ENCODE measurements at regions not wholly inside any gene's neighbourhood (a gene's known extent, or its start where the extent isn't known, plus 50 kb on each side); places are given as distances from the start of the nearest gene placed in this dataset.

DNA sequence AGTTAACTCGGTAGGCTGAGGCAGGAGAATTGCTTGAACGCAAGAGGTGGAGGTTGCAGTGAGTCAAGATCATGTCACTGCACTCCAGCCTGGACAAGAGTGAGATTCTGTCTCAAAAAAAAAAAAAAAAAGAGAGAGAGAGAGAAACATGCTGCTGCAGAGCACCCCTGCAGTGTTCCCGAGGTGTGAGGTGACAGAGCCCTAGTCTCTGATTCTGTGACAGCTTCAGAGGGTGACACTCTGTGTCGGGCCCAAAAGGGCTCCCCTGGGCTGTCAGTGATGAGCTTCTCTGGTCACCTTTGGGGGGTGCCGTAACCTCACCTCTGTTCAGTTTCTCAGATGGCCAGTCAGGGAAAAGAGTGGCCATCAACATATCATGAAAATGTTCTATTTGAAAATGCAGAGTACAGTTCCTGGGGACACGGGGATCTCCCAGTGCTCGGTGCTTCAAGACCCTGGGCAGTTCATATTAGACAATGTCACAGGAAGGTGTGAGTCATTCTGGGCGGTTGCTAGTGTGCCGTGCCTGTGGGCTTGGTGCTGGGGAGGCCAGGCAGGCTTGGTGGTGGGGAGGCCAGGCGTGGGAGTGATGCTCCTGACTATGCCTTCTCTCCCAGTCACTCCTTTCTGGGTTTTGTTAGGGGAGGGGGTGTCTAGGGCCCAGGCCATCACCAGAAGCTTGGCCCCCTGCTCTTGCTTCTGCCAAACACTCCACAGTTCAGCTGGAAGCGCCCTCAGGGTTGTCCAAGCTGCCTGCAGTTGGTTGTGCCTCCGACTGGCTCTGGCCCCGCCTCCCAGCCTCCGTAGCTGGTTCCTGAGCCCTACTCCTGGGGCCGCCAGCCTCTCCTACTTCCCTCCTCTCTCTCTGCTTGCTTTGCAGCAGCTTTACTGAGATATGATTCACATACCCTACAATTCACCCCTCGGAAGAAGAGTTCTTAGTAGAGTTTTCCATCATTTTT lies 52.5 kb upstream of the CLDN5 start:
- peak; percentile 58 for DNase-seq
- Mint-ChIP-seq H3K4me3 (no peak overlapping the region), H3K9me3 (no peaks in the 10 kb centered on the region; a peak in 1 of 5 replicates), H3K4me1 (peaks cover 18 to 24% of the 10 kb centered on the region in 2 experiments), H3K27me3 (ENCODE audit: low read depth) (peaks cover 10% of the 10 kb centered on the region), H3K36me3 (ENCODE audit: insufficient read depth in 1 of 3, low read depth in 3 of 3) (no peaks in the 10 kb centered on the region), H3K27ac (peak overlapping the region in 1 of 3 experiments; percentile 13; a peak in 1 of 7 replicates)
- H2AK5ac ChIP-seq (ENCODE audit: insufficient read length, low read length) = no peak overlapping the region
- H3K9me3 ChIP-seq (ENCODE audit: control insufficient read depth, low read depth, low read length) = no peaks in the 10 kb centered on the region
- no peak overlapping the region for H3T11ph ChIP-seq (ENCODE audit: low read length)
- no peaks in the 10 kb centered on the region; the same call in 1 of the 2 replicates for H3K4me1 ChIP-seq (ENCODE audit: insufficient read depth, low read length)
- H2BK5ac ChIP-seq (ENCODE audit: insufficient read length, low read length) = no peak overlapping the region
- H2BK20ac ChIP-seq (ENCODE audit: low read depth, low read length, poor library complexity, severe bottlenecking) = no peak overlapping the region
- H3K4me2 ChIP-seq (ENCODE audit: insufficient read depth, insufficient read length, low read length) = no peak overlapping the region
- no peak overlapping the region for H2BK15ac ChIP-seq (ENCODE audit: low read depth, low read length)
- H3K23me2 ChIP-seq (ENCODE audit: insufficient read length, low read depth, low read length, poor library complexity, severe bottlenecking) = peaks cover 3% of the 10 kb centered on the region
- no peak overlapping the region for H2BK12ac ChIP-seq (ENCODE audit: insufficient read length, low read depth, low read length)
- H3K56ac ChIP-seq (ENCODE audit: insufficient read length, low read depth, low read length) = no peak overlapping the region
- no peak overlapping the region for H4K91ac ChIP-seq (ENCODE audit: insufficient read length, low read depth, low read length)
- no peak overlapping the region for H3K18ac ChIP-seq (ENCODE audit: insufficient read length, low read depth, low read length)
- no peak overlapping the region for H3K27ac ChIP-seq (ENCODE audit: insufficient read length, low read depth, low read length)
- TF ChIP-seq, protein P1, sequence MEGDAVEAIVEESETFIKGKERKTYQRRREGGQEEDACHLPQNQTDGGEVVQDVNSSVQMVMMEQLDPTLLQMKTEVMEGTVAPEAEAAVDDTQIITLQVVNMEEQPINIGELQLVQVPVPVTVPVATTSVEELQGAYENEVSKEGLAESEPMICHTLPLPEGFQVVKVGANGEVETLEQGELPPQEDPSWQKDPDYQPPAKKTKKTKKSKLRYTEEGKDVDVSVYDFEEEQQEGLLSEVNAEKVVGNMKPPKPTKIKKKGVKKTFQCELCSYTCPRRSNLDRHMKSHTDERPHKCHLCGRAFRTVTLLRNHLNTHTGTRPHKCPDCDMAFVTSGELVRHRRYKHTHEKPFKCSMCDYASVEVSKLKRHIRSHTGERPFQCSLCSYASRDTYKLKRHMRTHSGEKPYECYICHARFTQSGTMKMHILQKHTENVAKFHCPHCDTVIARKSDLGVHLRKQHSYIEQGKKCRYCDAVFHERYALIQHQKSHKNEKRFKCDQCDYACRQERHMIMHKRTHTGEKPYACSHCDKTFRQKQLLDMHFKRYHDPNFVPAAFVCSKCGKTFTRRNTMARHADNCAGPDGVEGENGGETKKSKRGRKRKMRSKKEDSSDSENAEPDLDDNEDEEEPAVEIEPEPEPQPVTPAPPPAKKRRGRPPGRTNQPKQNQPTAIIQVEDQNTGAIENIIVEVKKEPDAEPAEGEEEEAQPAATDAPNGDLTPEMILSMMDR (conservative IDR thresholded peaks at IDR 0.05) = no peak
- no peaks in the 10 kb centered on the region for H3K27me3 ChIP-seq (ENCODE audit: insufficient read depth, low read length)
- H2AFZ ChIP-seq (ENCODE audit: low read length) = no peak overlapping the region
- no peak overlapping the region for H3K4ac ChIP-seq (ENCODE audit: low read depth, low read length)
- H3K79me1 ChIP-seq (ENCODE audit: insufficient read depth, low read depth, low read length, poor library complexity, severe bottlenecking) = no peaks in the 10 kb centered on the region
- no peak overlapping the region for H4K8ac ChIP-seq (replicated peaks; ENCODE audit: insufficient read length, low read depth, low read length)
- no peaks in the 10 kb centered on the region for H4K20me1 ChIP-seq (ENCODE audit: control insufficient read depth, insufficient read depth, insufficient read length)
- H4K5ac ChIP-seq (ENCODE audit: insufficient read length, low read depth, low read length) = no peak overlapping the region
- no CpG with 5 or more reads among the region's 16 CpGs for WGBS (ENCODE audit: extremely low coverage, insufficient read length, low lambda C conversion rate)
- H2BK120ac ChIP-seq (ENCODE audit: low read depth, low read length, poor library complexity, severe bottlenecking) = no peak overlapping the region
- H3K9ac ChIP-seq (ENCODE audit: extremely low read depth, insufficient read length, low read length) = no peak overlapping the region
- no peaks in the 10 kb centered on the region for H3K79me2 ChIP-seq (ENCODE audit: insufficient read depth, low read length)
- no peak overlapping the region for H3K23ac ChIP-seq (ENCODE audit: insufficient read length, low read depth, low read length)
- H3K14ac ChIP-seq (ENCODE audit: insufficient read depth, low read length) = peak overlapping the region; percentile 3; the same call in 1 of the 2 replicates

Data from H9 (cell line).